HepG2 (cell line): ENCODE measurements at regions not wholly inside any gene's neighbourhood (a gene's known extent, or its start where the extent isn't known, plus 50 kb on each side); places are given as distances from the start of the nearest gene placed in this dataset.
A peak's percentile ranks its signal among the peaks of the same experiment; 100 is the strongest.

ENCODE experiments used
- BCL6 ChIP-seq: IDR thresholded peaks from 2 replicates; pipeline ENCODE4 v1.6.1; 2016; ENCODE audit warnings: missing genetic modification reagents, missing compliant biosample characterization
- CREB1 ChIP-seq, 2 experiments: fragments of 450-650 bp in 1 of 2; IDR thresholded peaks; 2 replicates each; pipeline ENCODE4 v1.6.1; 2016 to 2017; ENCODE audit warnings: control low read depth in 1 of 2, mild to moderate bottlenecking in 1 of 2, missing compliant biosample characterization in 1 of 2, missing genetic modification characterization in 1 of 2
- DRAP1 ChIP-seq: IDR thresholded peaks from 2 replicates; pipeline ENCODE4 v1.6.1; 2016; ENCODE audit warnings: missing genetic modification reagents, missing compliant biosample characterization
- HMGXB3 ChIP-seq: sonication (generic); formaldehyde crosslinking; IDR thresholded peaks from 2 replicates; pipeline ENCODE4 v1.4.0; 2020; ENCODE audit warnings: missing genetic modification reagents, borderline replicate concordance
- HNRNPUL1 ChIP-seq: fragments of 200-400 bp; formaldehyde crosslinking; IDR thresholded peaks from 2 replicates; pipeline ENCODE4 v1.6.1; 2017; ENCODE audit warnings: low read depth, mild to moderate bottlenecking, low read length, moderate library complexity
- JUNB ChIP-seq: sonication (generic); formaldehyde crosslinking; IDR thresholded peaks from 2 replicates; pipeline ENCODE4 v1.8.0; 2022; ENCODE audit warnings: missing genetic modification reagents, mild to moderate bottlenecking, borderline replicate concordance
- KLF12 ChIP-seq: sonication (generic); formaldehyde crosslinking; IDR thresholded peaks from 2 replicates; pipeline ENCODE4 v1.4.0; 2020; ENCODE audit warnings: missing genetic modification reagents, borderline replicate concordance
- MED8 ChIP-seq: sonication (generic); formaldehyde crosslinking; IDR thresholded peaks from 2 replicates; pipeline ENCODE4 v1.8.1; 2023; ENCODE audit warnings: mild to moderate bottlenecking, missing genetic modification reagents; ENCODE audit not compliant: insufficient replicate concordance
- NFE2 ChIP-seq: sonication (generic); formaldehyde crosslinking; IDR thresholded peaks from 2 replicates; pipeline ENCODE4 v1.4.0; 2020; ENCODE audit warnings: missing genetic modification reagents
- PHF8 ChIP-seq: sonication (generic); formaldehyde crosslinking; IDR thresholded peaks from 2 replicates; pipeline ENCODE4 v1.5.0; 2020; ENCODE audit warnings: missing genetic modification reagents
- SMYD3 ChIP-seq: sonication (generic); formaldehyde crosslinking; IDR thresholded peaks from 2 replicates; pipeline ENCODE4 v1.8.1; 2023; ENCODE audit warnings: mild to moderate bottlenecking, missing genetic modification reagents
- ZBTB1 ChIP-seq: sonication (generic); formaldehyde crosslinking; IDR thresholded peaks from 2 replicates; pipeline ENCODE4 v1.4.0; 2020; ENCODE audit warnings: missing genetic modification reagents, borderline replicate concordance
- ZFP91 ChIP-seq: sonication (generic); formaldehyde crosslinking; IDR thresholded peaks from 2 replicates; pipeline ENCODE4 v1.9.0; 2022; ENCODE audit warnings: missing genetic modification reagents, mild to moderate bottlenecking, borderline replicate concordance
- ZFX ChIP-seq: sonication (generic); formaldehyde crosslinking; IDR thresholded peaks from 2 replicates; pipeline ENCODE4 v1.4.0; 2020; ENCODE audit warnings: mild to moderate bottlenecking, low read depth, missing genetic modification reagents, moderate library complexity
- ZKSCAN8 ChIP-seq: IDR thresholded peaks from 2 replicates; pipeline ENCODE4 v1.6.1; 2016; ENCODE audit warnings: borderline replicate concordance, missing genetic modification reagents, missing compliant biosample characterization
- ZNF614 ChIP-seq: IDR thresholded peaks from 2 replicates; pipeline ENCODE4 v1.6.1; 2018; ENCODE audit warnings: missing biosample characterization, missing genetic modification reagents, inconsistent platforms, borderline replicate concordance
- TF ChIP-seq, protein P1 (sequence below): sonication (generic); formaldehyde crosslinking; conservative IDR thresholded peaks from 2 replicates; pipeline ENCODE4 v1.4.0; 2020; ENCODE audit warnings: mild to moderate bottlenecking, missing genetic modification reagents, moderate library complexity

GRCh38 chr17:71681427-71682173, 439.2 kb upstream of the SOX9 start (continued):
- TF ChIP-seq ZKSCAN8 (CRISPR knock-in tag): peak; percentile 30; the same call in 1 of the 2 replicates
- TF ChIP-seq, protein P1, sequence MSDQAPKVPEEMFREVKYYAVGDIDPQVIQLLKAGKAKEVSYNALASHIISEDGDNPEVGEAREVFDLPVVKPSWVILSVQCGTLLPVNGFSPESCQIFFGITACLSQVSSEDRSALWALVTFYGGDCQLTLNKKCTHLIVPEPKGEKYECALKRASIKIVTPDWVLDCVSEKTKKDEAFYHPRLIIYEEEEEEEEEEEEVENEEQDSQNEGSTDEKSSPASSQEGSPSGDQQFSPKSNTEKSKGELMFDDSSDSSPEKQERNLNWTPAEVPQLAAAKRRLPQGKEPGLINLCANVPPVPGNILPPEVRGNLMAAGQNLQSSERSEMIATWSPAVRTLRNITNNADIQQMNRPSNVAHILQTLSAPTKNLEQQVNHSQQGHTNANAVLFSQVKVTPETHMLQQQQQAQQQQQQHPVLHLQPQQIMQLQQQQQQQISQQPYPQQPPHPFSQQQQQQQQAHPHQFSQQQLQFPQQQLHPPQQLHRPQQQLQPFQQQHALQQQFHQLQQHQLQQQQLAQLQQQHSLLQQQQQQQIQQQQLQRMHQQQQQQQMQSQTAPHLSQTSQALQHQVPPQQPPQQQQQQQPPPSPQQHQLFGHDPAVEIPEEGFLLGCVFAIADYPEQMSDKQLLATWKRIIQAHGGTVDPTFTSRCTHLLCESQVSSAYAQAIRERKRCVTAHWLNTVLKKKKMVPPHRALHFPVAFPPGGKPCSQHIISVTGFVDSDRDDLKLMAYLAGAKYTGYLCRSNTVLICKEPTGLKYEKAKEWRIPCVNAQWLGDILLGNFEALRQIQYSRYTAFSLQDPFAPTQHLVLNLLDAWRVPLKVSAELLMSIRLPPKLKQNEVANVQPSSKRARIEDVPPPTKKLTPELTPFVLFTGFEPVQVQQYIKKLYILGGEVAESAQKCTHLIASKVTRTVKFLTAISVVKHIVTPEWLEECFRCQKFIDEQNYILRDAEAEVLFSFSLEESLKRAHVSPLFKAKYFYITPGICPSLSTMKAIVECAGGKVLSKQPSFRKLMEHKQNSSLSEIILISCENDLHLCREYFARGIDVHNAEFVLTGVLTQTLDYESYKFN (CRISPR knock-in tag): peak; percentile 100
- peak; percentile 32 for TF ChIP-seq DRAP1 (CRISPR knock-in tag)
- peak; percentile 29; the same call in 1 of the 2 replicates for TF ChIP-seq SMYD3 (CRISPR knock-in tag)
- TF ChIP-seq NFE2 (CRISPR knock-in tag): no peak
- TF ChIP-seq ZFX (CRISPR knock-in tag): peak; percentile 34; the same call in 1 of the 2 replicates
- peak; percentile 81 for TF ChIP-seq ZNF614 (CRISPR knock-in tag)
- no peak for TF ChIP-seq ZBTB1 (CRISPR knock-in tag)
- TF ChIP-seq MED8 (CRISPR knock-in tag): no peak
- peak; percentile 74 for TF ChIP-seq BCL6
- no peak for TF ChIP-seq KLF12 (CRISPR knock-in tag)
- peak; percentile 49 for TF ChIP-seq PHF8 (CRISPR knock-in tag)
- no peak for TF ChIP-seq JUNB (CRISPR knock-in tag)
- TF ChIP-seq CREB1 (IDR thresholded peaks at IDR 0.05): peak; percentile 83
- peak; percentile 91 for TF ChIP-seq CREB1 (CRISPR knock-in tag; IDR thresholded peaks at IDR 0.05)
- TF ChIP-seq HMGXB3 (CRISPR knock-in tag): peak; percentile 60; the same call in 1 of the 2 replicates
- TF ChIP-seq HNRNPUL1: peak; percentile 93
- TF ChIP-seq ZFP91: no peak
